NB4 (cell line): ENCODE measurements at regions not wholly inside any gene's neighbourhood (a gene's known extent, or its start where the extent isn't known, plus 50 kb on each side); places are given as distances from the start of the nearest gene placed in this dataset.

ENCODE experiments used
- DNase-seq: peaks from one replicate; pipeline ENCODE4 v3.0.0; 2010; ENCODE audit warnings: low read depth
- H3K4me3 ChIP-seq: one replicate; pipeline ENCODE4 v1.5.1; 2011; ENCODE audit warnings: mild to moderate bottlenecking, low read depth, low read length, moderate library complexity
- MAX ChIP-seq: IDR thresholded peaks from 2 replicates; pipeline ENCODE4 v1.6.1; 2011; ENCODE audit warnings: low read depth, low read length
- MYC ChIP-seq: IDR thresholded peaks from 2 replicates; pipeline ENCODE4 v1.6.1; 2011; ENCODE audit warnings: low read depth, low read length
- POLR2A ChIP-seq: IDR thresholded peaks from 2 replicates; pipeline ENCODE4 v1.6.1; 2011; ENCODE audit warnings: mild to moderate bottlenecking; ENCODE audit not compliant: insufficient read length; ENCODE audit errors: extremely low read depth
- TF ChIP-seq, protein P1 (sequence below): IDR thresholded peaks from one replicate; pipeline ENCODE4 v1.5.1; 2012; ENCODE audit warnings: low read depth, low read length

DNA sequence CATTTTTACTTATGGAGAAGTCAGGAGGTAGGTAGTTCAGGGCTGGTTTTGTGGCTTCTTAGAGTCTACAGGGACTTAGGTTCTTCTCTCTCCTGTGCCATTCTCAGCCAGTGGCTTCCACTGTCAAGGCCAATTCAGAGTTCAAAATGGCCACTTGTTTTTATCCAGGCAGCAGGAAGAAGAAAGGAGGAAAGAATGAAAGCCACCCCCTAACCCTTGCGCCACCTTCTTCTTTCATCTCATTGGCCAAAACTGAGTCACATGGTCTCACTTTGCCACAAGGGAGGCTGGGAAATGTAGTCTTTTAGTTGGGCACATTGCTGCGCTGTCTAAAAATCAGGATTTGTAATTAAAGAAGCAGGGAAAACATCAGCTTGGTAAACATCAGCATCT lies 60.8 kb upstream of the MED9 start:
- no peak overlapping the region for H3K4me3 ChIP-seq
- TF ChIP-seq MYC (peak; percentile 50; the same call in 1 of the 2 replicates), MAX (peak; percentile 94), POLR2A (no peak)
- TF ChIP-seq, protein P1, sequence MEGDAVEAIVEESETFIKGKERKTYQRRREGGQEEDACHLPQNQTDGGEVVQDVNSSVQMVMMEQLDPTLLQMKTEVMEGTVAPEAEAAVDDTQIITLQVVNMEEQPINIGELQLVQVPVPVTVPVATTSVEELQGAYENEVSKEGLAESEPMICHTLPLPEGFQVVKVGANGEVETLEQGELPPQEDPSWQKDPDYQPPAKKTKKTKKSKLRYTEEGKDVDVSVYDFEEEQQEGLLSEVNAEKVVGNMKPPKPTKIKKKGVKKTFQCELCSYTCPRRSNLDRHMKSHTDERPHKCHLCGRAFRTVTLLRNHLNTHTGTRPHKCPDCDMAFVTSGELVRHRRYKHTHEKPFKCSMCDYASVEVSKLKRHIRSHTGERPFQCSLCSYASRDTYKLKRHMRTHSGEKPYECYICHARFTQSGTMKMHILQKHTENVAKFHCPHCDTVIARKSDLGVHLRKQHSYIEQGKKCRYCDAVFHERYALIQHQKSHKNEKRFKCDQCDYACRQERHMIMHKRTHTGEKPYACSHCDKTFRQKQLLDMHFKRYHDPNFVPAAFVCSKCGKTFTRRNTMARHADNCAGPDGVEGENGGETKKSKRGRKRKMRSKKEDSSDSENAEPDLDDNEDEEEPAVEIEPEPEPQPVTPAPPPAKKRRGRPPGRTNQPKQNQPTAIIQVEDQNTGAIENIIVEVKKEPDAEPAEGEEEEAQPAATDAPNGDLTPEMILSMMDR, result no peak
- DNase-seq, result peak; percentile 91

DNA sequence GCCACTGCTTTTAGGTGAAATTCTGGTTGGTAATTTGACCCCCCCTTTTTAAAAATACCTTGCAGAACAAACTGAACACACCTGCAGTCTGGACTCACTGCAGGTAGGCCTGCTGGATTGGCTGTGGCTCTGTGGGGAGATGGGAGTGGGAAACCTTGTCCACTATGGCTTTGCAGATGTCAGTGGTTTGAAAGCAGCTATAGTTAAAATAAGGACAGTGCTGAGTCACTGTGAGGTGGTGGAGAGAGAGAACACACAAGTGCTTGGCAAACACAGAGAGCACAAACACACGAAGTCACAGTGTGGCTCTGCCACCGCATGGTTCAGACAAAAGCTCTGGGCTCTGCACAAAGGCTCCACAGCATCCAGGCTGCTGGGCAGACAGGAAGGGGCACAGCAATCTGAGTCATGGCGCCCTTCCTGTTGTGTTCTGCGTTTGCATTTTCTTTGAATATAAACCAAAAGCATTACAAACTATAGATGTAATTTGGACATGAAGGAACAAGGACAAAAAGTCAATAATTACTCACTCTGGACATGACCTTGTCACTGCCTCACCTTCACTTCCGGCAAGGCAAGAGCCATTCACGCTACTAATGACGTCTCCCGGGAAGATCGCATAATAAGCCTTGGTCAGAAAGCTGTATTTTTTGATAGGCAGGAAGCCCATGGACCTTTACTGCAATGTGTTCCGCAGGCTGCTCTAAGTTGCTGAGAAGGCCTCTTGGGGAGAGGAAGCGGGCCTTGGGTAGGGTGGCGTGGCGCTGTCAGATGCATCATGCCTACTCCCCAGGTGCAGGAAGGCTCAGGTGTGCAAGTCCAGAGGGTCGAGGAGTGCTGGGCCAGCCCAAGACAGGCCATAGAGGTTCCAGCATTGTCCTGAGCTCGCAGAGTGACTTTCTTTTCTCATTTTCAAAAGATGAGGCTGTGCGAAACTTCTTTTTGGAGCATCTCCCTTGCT lies 60.1 kb upstream of the MED9 start:
- peak; percentile 68 for DNase-seq
- H3K4me3 ChIP-seq, result no peak overlapping the region
- no peak for TF ChIP-seq POLR2A
- TF ChIP-seq, protein P1, result no peak
- TF ChIP-seq MAX, result no peak
- TF ChIP-seq MYC, result no peak

DNA sequence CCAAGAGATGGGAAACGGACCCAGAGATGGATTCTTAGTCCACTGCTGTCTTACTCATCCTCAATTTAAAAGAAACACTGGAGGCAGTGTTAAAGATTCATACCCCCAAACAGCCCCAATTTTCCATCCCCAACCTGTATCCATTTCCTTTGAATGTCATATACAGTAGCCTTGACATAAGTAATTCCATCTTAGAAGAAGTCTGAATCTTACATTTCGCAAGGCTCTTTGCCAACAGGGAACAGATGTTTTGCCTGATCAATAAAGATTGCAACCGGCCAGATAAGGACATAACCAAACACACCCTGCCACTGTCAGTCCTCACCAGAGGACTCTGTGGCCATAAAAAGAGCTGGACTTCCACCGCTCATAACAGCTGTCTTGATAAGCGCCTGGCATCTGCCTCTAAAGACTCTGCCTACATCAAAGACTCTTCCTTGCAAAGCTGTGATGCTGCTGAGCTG lies 59.0 kb upstream of the MED9 start:
- no peak for DNase-seq
- TF ChIP-seq MYC (no peak), MAX (no peak), POLR2A (no peak)
- TF ChIP-seq, protein P1, result no peak

DNA sequence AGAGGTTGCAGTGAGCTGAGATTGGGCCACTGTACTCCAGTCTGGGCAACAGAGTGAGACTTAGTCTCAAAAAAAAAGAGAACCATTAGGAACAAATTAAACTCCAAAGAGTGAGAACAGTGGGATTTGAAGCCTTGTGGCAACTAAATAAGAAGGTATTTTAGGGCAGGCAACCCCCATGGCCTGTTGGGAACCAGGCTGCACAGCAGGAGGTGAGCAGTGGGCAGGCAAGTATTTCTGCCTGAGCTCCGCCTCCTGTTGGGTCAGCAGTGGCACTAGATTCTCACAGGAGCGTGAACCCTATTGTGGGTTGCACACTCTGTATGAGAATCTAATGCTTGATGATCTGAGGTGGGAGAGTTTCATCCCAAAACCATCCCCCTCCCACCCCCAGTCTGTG lies 57.6 kb upstream of the MED9 start:
- no peak overlapping the region for H3K4me3 ChIP-seq
- TF ChIP-seq POLR2A, result no peak
- TF ChIP-seq MYC, result no peak
- TF ChIP-seq, protein P1, result no peak
- TF ChIP-seq MAX, result no peak

More for the DNA sequence above, 59.0 kb upstream of the MED9 start:
- no peak overlapping the region for H3K4me3 ChIP-seq

DNA sequence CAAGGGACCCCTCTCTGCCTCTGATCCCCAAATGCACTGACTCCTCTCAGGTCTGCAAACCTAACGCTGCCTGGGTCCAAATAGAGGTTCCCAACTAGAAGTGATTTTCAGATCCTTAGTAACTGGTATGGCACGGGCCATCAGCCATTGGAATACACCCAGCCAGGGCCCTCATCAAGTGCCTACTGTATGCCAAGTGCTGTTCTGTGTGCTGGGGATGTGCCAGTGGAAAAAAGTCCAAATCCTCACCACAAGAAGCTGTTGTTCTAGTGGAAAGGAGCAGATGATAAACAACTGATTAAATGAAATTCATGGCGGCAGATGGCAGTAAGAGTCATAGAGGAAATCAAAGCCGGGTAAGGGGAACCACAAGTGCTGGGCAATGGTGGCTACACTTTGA lies 57.2 kb upstream of the MED9 start:
- TF ChIP-seq MYC, result no peak
- no peak for TF ChIP-seq MAX
- TF ChIP-seq POLR2A, result no peak
- TF ChIP-seq, protein P1, result no peak
- no peak overlapping the region for H3K4me3 ChIP-seq
- DNase-seq, result no peak

More for the DNA sequence above, 57.6 kb upstream of the MED9 start:
- no peak for DNase-seq
